GM23338 (cell line): ENCODE measurements at regions not wholly inside any gene's neighbourhood (a gene's known extent, or its start where the extent isn't known, plus 50 kb on each side); places are given as distances from the start of the nearest gene placed in this dataset.

ENCODE experiments used
- ATAC-seq: fragments of 200-7000 bp; cut with Tn5 transposase; 3 replicates; pipeline ENCODE4 v1.9.1; 2020
- DNase-seq: peaks from one replicate; pipeline ENCODE4 v3.0.0-alpha.2; 2015; ENCODE audit warnings: low spot score
- H2AFZ ChIP-seq: fragments of 200-600 bp; sonication (generic); 2 replicates; pipeline ENCODE4 v1.8.0; 2016; ENCODE audit warnings: antibody characterized with exemption, mild to moderate bottlenecking, moderate library complexity
- H3F3A ChIP-seq: fragments of 200-600 bp; sonication (generic); replicated peaks from 2 replicates; pipeline ENCODE4 v1.8.0; 2017; ENCODE audit warnings: antibody characterized with exemption, mixed run types, low read depth
- H3K27ac ChIP-seq: fragments of 200-600 bp; sonication (generic); 2 replicates; pipeline ENCODE4 v1.6.1; 2016; ENCODE audit warnings: low read depth
- H3K27me3 ChIP-seq: fragments of 200-600 bp; sonication (generic); 2 replicates; pipeline ENCODE4 v1.8.0; 2016; ENCODE audit warnings: mild to moderate bottlenecking, mixed run types, moderate library complexity; ENCODE audit not compliant: insufficient read depth
- H3K36me3 ChIP-seq: fragments of 200-600 bp; sonication (generic); 2 replicates; pipeline ENCODE4 v1.8.0; 2016; ENCODE audit warnings: mild to moderate bottlenecking; ENCODE audit not compliant: insufficient read depth
- H3K4me1 ChIP-seq: fragments of 200-600 bp; sonication (generic); 2 replicates; pipeline ENCODE4 v1.8.0; 2016; ENCODE audit warnings: mild to moderate bottlenecking, moderate library complexity; ENCODE audit not compliant: insufficient read depth
- H3K4me2 ChIP-seq: fragments of 200-600 bp; sonication (generic); 2 replicates; pipeline ENCODE4 v1.7.1; 2017; ENCODE audit warnings: mixed run types
- H3K4me3 ChIP-seq: fragments of 200-600 bp; sonication (generic); 2 replicates; pipeline ENCODE4 v1.6.1; 2016; ENCODE audit warnings: mixed run types
- H3K79me2 ChIP-seq: fragments of 200-600 bp; sonication (generic); replicated peaks from 2 replicates; pipeline ENCODE4 v1.8.0; 2017; ENCODE audit warnings: mild to moderate bottlenecking; ENCODE audit not compliant: insufficient read depth
- H3K9me2 ChIP-seq: fragments of 200-600 bp; sonication (generic); 2 replicates; pipeline ENCODE4 v1.8.0; 2017; ENCODE audit not compliant: insufficient read depth
- H4K20me1 ChIP-seq: fragments of 200-600 bp; sonication (generic); replicated peaks from 2 replicates; pipeline ENCODE4 v1.8.0; 2017; ENCODE audit warnings: mild to moderate bottlenecking; ENCODE audit not compliant: insufficient read depth
- H3K27ac Mint-ChIP-seq: 2 replicates; pipeline ENCODE4 v1.8.0; 2020; ENCODE audit warnings: inconsistent platforms, mild to moderate bottlenecking, moderate library complexity, mixed read lengths
- H3K27me3 Mint-ChIP-seq: 3 replicates; pipeline ENCODE4 v1.8.0; 2022; ENCODE audit warnings: low read depth, mild to moderate bottlenecking, moderate library complexity, mixed read lengths, inconsistent platforms; ENCODE audit not compliant: insufficient read depth, poor library complexity
- H3K36me3 Mint-ChIP-seq: 3 replicates; pipeline ENCODE4 v1.8.0; 2021; ENCODE audit warnings: low read depth, mild to moderate bottlenecking, inconsistent platforms, moderate library complexity, mixed read lengths
- H3K4me1 Mint-ChIP-seq: 3 replicates; pipeline ENCODE4 v1.8.0; 2020; ENCODE audit warnings: mild to moderate bottlenecking, inconsistent platforms, mixed read lengths
- H3K4me3 Mint-ChIP-seq: 3 replicates; pipeline ENCODE4 v1.8.0; 2021; ENCODE audit warnings: moderate library complexity, mild to moderate bottlenecking, inconsistent platforms, mixed read lengths
- H3K9me3 Mint-ChIP-seq: 3 replicates; pipeline ENCODE4 v1.8.0; 2020; ENCODE audit warnings: moderate library complexity, mild to moderate bottlenecking, inconsistent platforms, mixed read lengths
- CREB1 ChIP-seq: fragments of 250-450 bp; sonication (Bioruptor Pico); IDR thresholded peaks from 2 replicates; pipeline ENCODE4 v1.5.0; 2020; ENCODE audit warnings: low read depth, mild to moderate bottlenecking, moderate library complexity
- ETS1 ChIP-seq: IDR thresholded peaks from 2 replicates; pipeline ENCODE4 v1.6.1; 2016; ENCODE audit warnings: antibody characterized with exemption
- EZH2 ChIP-seq: fragments of 200-600 bp; sonication (generic); IDR thresholded peaks from one replicate; pipeline ENCODE4 v1.8.0; 2017; ENCODE audit warnings: antibody characterized with exemption, mild to moderate bottlenecking, low read depth; ENCODE audit not compliant: unreplicated experiment
- EZH2phosphoT487 ChIP-seq: fragments of 200-600 bp; sonication (generic); IDR thresholded peaks from one replicate; pipeline ENCODE4 v1.8.1; 2018; ENCODE audit warnings: antibody characterized with exemption; ENCODE audit not compliant: unreplicated experiment
- JUNB ChIP-seq: IDR thresholded peaks from one replicate; pipeline ENCODE4 v1.6.1; 2016; ENCODE audit warnings: antibody characterized with exemption; ENCODE audit not compliant: unreplicated experiment
- NANOG ChIP-seq: IDR thresholded peaks from 2 replicates; pipeline ENCODE4 v1.6.1; 2016; ENCODE audit warnings: antibody characterized with exemption, borderline replicate concordance
- POLR2AphosphoS5 ChIP-seq: IDR thresholded peaks from 2 replicates; pipeline ENCODE4 v1.6.1; 2016; ENCODE audit warnings: antibody characterized with exemption, low read depth
- STAT1 ChIP-seq: IDR thresholded peaks from one replicate; pipeline ENCODE4 v1.6.1; 2016; ENCODE audit warnings: antibody characterized with exemption; ENCODE audit not compliant: unreplicated experiment
- ZNF114 ChIP-seq: fragments of 250-450 bp; sonication (Bioruptor Pico); IDR thresholded peaks from 2 replicates; pipeline ENCODE4 v1.5.0; 2020; ENCODE audit warnings: mild to moderate bottlenecking, moderate library complexity
- ZNF331 ChIP-seq: fragments of 250-450 bp; sonication (Bioruptor Pico); IDR thresholded peaks from 2 replicates; pipeline ENCODE4 v1.5.0; 2020; ENCODE audit warnings: low read depth, mild to moderate bottlenecking, moderate library complexity
- ZNF462 ChIP-seq: fragments of 250-450 bp; sonication (Bioruptor Pico); IDR thresholded peaks from 2 replicates; pipeline ENCODE4 v1.5.0; 2020; ENCODE audit warnings: mild to moderate bottlenecking, moderate library complexity
- TF ChIP-seq, protein P1 (sequence below), 2 experiments: fragments of 200-600 bp in 1 of 2; sonication (generic) in 1 of 2; conservative IDR thresholded peaks; 2 replicates each; pipeline versions ENCODE4 v1.5.1 to v1.6.1; 2016 to 2017; ENCODE audit warnings: antibody characterized with exemption in 2 of 2, low read depth in 2 of 2, mild to moderate bottlenecking in 2 of 2, moderate library complexity in 1 of 2

- H3K36me3 Mint-ChIP-seq: no peaks in the 10 kb centered on the region; the same call in 2 of the 3 replicates
- TF ChIP-seq EZH2phosphoT487: no peak
- no peak for TF ChIP-seq NANOG
- no peak for TF ChIP-seq EZH2
- TF ChIP-seq ZNF331 (CRISPR knock-in tag): no peak
- no peaks in the 10 kb centered on the region; the same call in 1 of the 2 replicates for H3K4me1 ChIP-seq
- no peaks in the 10 kb centered on the region for H3K36me3 ChIP-seq
- no peaks in the 10 kb centered on the region; the same call in 2 of the 3 replicates for H3K9me3 Mint-ChIP-seq
- H3K79me2 ChIP-seq: no peaks in the 10 kb centered on the region
- no peak overlapping the region for H3K4me3 Mint-ChIP-seq
- H3K9me2 ChIP-seq: no peaks in the 10 kb centered on the region; the same call in 1 of the 2 replicates
- no peak overlapping the region for H3K27ac ChIP-seq
- H3F3A ChIP-seq: no peaks in the 10 kb centered on the region
- H3K27ac Mint-ChIP-seq: no peak overlapping the region
- no peaks in the 10 kb centered on the region for H3K27me3 ChIP-seq
- no peaks in the 10 kb centered on the region for H4K20me1 ChIP-seq
- peaks cover 6% of the 10 kb centered on the region; the same call in 2 of the 3 replicates for H3K4me1 Mint-ChIP-seq
- ATAC-seq (no peak), DNase-seq (no peak)
- peak overlapping the region; percentile 66; the same call in 1 of the 2 replicates for H2AFZ ChIP-seq
- no peak overlapping the region for H3K4me3 ChIP-seq
- no peak overlapping the region for H3K4me2 ChIP-seq
- H3K27me3 Mint-ChIP-seq: no peaks in the 10 kb centered on the region
Observed at GRCh38 chr15:61337541-61337940, 108.4 kb upstream of the RORA start.

DNA sequence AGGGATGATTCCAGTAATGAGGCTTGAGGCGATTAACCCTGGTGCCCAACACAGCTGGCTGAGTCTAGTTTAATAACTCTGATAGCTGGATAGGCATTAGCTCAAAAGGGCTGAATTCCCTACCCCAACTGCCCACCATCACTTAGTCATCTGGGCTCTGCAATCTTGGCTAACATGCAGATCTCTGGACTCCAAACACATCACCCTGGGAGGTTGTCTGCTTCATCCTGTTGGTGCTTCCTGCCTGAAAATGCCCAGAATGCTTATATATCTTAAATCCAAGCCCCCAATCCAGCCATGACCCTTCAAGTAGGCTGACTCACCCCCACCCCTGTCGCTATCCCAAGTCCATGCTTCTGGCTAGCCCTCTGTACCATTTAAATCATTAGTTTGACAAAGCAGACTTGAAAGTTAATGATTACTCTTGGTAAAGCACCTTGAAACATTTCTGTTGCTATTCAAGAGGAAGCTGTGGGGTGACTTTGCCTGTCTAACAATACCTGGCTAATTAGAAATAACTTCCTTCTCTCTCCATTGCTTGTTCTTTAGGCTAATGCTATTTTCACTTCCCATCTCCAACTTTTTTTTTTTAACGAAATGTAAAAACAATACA, 107.0 kb upstream of the RORA start:
- H3K9me2 ChIP-seq: no peaks in the 10 kb centered on the region; the same call in 1 of the 2 replicates
- peaks cover 6% of the 10 kb centered on the region; the same call in 2 of the 3 replicates for H3K4me1 Mint-ChIP-seq
- DNase-seq: no peak
- H3K79me2 ChIP-seq: no peaks in the 10 kb centered on the region
- H4K20me1 ChIP-seq: no peaks in the 10 kb centered on the region
- no peaks in the 10 kb centered on the region for H3K27me3 Mint-ChIP-seq
- no peaks in the 10 kb centered on the region; the same call in 2 of the 3 replicates for H3K9me3 Mint-ChIP-seq
- H3K4me3 Mint-ChIP-seq: no peak overlapping the region
- no peaks in the 10 kb centered on the region; the same call in 2 of the 3 replicates for H3K36me3 Mint-ChIP-seq
- no peaks in the 10 kb centered on the region for H3K36me3 ChIP-seq
- H3K4me1 ChIP-seq: no peaks in the 10 kb centered on the region; the same call in 1 of the 2 replicates
- no peak overlapping the region for H3K27ac Mint-ChIP-seq
- peak overlapping the region; percentile 52; the same call in 1 of the 2 replicates for H2AFZ ChIP-seq
- H3K4me2 ChIP-seq: no peak overlapping the region
- H3F3A ChIP-seq: no peaks in the 10 kb centered on the region
- no peak overlapping the region for H3K27ac ChIP-seq
- no peak for ATAC-seq
- no peak overlapping the region for H3K4me3 ChIP-seq
- no peaks in the 10 kb centered on the region for H3K27me3 ChIP-seq
- TF ChIP-seq CREB1: no peak
- TF ChIP-seq ETS1: no peak
- TF ChIP-seq, protein P1, sequence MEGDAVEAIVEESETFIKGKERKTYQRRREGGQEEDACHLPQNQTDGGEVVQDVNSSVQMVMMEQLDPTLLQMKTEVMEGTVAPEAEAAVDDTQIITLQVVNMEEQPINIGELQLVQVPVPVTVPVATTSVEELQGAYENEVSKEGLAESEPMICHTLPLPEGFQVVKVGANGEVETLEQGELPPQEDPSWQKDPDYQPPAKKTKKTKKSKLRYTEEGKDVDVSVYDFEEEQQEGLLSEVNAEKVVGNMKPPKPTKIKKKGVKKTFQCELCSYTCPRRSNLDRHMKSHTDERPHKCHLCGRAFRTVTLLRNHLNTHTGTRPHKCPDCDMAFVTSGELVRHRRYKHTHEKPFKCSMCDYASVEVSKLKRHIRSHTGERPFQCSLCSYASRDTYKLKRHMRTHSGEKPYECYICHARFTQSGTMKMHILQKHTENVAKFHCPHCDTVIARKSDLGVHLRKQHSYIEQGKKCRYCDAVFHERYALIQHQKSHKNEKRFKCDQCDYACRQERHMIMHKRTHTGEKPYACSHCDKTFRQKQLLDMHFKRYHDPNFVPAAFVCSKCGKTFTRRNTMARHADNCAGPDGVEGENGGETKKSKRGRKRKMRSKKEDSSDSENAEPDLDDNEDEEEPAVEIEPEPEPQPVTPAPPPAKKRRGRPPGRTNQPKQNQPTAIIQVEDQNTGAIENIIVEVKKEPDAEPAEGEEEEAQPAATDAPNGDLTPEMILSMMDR (conservative IDR thresholded peaks at IDR 0.05; ENCODE audit: low read depth in 2 of 2): no peak
- TF ChIP-seq JUNB: no peak
- no peak for TF ChIP-seq EZH2
- TF ChIP-seq ZNF114: no peak
- TF ChIP-seq ZNF462 (CRISPR knock-in tag): no peak
- no peak for TF ChIP-seq POLR2AphosphoS5
- TF ChIP-seq STAT1: no peak
